ENCODE measurements at regions not wholly inside any gene's neighbourhood (a gene's known extent, or its start where the extent isn't known, plus 50 kb on each side); places are given as distances from the start of the nearest gene placed in this dataset.

DNA sequence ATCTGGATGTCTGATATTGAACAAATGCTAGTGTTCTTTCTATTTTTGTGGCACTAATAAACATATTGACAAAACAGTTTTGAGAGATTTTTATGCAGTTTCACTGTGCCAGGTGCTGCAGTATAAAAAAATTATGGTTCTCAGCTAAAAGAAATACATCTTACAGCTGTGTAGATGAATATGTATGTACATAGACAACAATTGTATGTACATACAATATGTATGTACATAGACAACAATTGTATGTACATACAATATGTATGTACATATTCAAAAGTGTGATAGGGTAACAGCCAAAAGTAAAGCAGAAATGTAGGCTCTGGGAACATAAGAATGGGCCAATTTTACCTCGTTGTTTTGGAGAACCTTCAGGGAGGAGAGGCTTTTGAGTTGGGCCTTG is 390.0 kb upstream of the RPS6KA3 start (continued):
- TF ChIP-seq, protein P1, sequence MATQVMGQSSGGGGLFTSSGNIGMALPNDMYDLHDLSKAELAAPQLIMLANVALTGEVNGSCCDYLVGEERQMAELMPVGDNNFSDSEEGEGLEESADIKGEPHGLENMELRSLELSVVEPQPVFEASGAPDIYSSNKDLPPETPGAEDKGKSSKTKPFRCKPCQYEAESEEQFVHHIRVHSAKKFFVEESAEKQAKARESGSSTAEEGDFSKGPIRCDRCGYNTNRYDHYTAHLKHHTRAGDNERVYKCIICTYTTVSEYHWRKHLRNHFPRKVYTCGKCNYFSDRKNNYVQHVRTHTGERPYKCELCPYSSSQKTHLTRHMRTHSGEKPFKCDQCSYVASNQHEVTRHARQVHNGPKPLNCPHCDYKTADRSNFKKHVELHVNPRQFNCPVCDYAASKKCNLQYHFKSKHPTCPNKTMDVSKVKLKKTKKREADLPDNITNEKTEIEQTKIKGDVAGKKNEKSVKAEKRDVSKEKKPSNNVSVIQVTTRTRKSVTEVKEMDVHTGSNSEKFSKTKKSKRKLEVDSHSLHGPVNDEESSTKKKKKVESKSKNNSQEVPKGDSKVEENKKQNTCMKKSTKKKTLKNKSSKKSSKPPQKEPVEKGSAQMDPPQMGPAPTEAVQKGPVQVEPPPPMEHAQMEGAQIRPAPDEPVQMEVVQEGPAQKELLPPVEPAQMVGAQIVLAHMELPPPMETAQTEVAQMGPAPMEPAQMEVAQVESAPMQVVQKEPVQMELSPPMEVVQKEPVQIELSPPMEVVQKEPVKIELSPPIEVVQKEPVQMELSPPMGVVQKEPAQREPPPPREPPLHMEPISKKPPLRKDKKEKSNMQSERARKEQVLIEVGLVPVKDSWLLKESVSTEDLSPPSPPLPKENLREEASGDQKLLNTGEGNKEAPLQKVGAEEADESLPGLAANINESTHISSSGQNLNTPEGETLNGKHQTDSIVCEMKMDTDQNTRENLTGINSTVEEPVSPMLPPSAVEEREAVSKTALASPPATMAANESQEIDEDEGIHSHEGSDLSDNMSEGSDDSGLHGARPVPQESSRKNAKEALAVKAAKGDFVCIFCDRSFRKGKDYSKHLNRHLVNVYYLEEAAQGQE (IDR thresholded peaks at IDR 0.05; ENCODE audit: low read depth), result no peak
- TF ChIP-seq SRF (IDR thresholded peaks at IDR 0.05; ENCODE audit: low read depth), result no peak
- no peak for TF ChIP-seq CEBPB (IDR thresholded peaks at IDR 0.05; ENCODE audit: low read depth)
- TF ChIP-seq POLR2AphosphoS5 (IDR thresholded peaks at IDR 0.05; ENCODE audit: low read depth, low read length), result no peak
- TF ChIP-seq ZNF274 (IDR thresholded peaks at IDR 0.05; ENCODE audit: low read depth, low read length), result no peak
- TF ChIP-seq, protein P2, sequence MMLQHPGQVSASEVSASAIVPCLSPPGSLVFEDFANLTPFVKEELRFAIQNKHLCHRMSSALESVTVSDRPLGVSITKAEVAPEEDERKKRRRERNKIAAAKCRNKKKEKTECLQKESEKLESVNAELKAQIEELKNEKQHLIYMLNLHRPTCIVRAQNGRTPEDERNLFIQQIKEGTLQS (IDR thresholded peaks at IDR 0.05), result no peak

- Histone ChIP-seq H3K27me3 (ENCODE audit: insufficient read depth, low read length) (no peaks in the 10 kb centered on the region), H3K9me2 (ENCODE audit: insufficient read depth) (no peaks in the 10 kb centered on the region), H4K20me1 (ENCODE audit: insufficient read depth) (no peaks in the 10 kb centered on the region), H3K4me2 (ENCODE audit: low read length) (no peak overlapping the region), H3K27ac (ENCODE audit: low read depth, low read length) (no peak overlapping the region), H3K4me3 (replicated peaks in 1 of 2; ENCODE audit: low read depth in 1 of 2, low read length in 2 of 2) (no peak overlapping the region), H3K9me3 (ENCODE audit: control insufficient read depth in 1 of 2, insufficient read depth in 1 of 2, low read depth in 1 of 2, low read length in 2 of 2) (no peaks in the 10 kb centered on the region), H3K9ac (ENCODE audit: low read length) (no peak overlapping the region), H3K79me2 (ENCODE audit: insufficient read depth, low read length) (no peaks in the 10 kb centered on the region), H3K36me3 (ENCODE audit: control insufficient read depth in 1 of 2, insufficient read depth in 2 of 2, low read length in 2 of 2) (no peaks in the 10 kb centered on the region), H2AFZ (ENCODE audit: low read depth, low read length, poor library complexity, severe bottlenecking) (no peak overlapping the region), H3K4me1 (ENCODE audit: control insufficient read depth in 1 of 2, insufficient read depth in 2 of 2, low read length in 2 of 2) (no peaks in the 10 kb centered on the region)
- POLR2A ChIA-PET, result no interaction called here
- RAD21 ChIA-PET (ENCODE audit: low non-redundant PET in 1 of 2, low total read pairs in 2 of 2, uncharacterized antibody in 2 of 2, unreplicated experiment in 2 of 2), result no interaction called here
- intact Hi-C loops (cut with micrococcal nuclease), result no loop called here
- CTCF ChIA-PET, result no interaction called here
- no peak for DNase-seq (ENCODE audit: low read depth, low spot score)
- no TSS peak for BruUV-seq (replicated peaks)
- ATAC-seq, result no peak
- TF ChIP-seq ZNF274 (IDR thresholded peaks at IDR 0.05; ENCODE audit: low read depth, low read length) (no peak), YY1 (IDR thresholded peaks at IDR 0.05; ENCODE audit: extremely low read depth, insufficient replicate concordance, low read depth, low read length) (no peak), POLR2A (IDR thresholded peaks at IDR 0.05; ENCODE audit: borderline replicate concordance, extremely low read depth, insufficient read depth, insufficient read length) (no peak), ZBTB33 (IDR thresholded peaks at IDR 0.05; ENCODE audit: extremely low read depth, insufficient replicate concordance, low read length) (no peak), RAD21 (IDR thresholded peaks at IDR 0.05; ENCODE audit: low read depth) (no peak), EZH2phosphoT487 (IDR thresholded peaks at IDR 0.05; ENCODE audit: borderline replicate concordance) (no peak), EZH2 (IDR thresholded peaks at IDR 0.05) (no peak), CEBPB (IDR thresholded peaks at IDR 0.05; ENCODE audit: low read depth) (no peak), MAX (IDR thresholded peaks at IDR 0.05) (no peak), SRF (IDR thresholded peaks at IDR 0.05; ENCODE audit: low read depth) (no peak), ELF1 (IDR thresholded peaks at IDR 0.05; ENCODE audit: borderline replicate concordance, low read depth) (no peak)
- TF ChIP-seq, protein P2 (IDR thresholded peaks at IDR 0.05), result no peak
- TF ChIP-seq, protein P3, sequence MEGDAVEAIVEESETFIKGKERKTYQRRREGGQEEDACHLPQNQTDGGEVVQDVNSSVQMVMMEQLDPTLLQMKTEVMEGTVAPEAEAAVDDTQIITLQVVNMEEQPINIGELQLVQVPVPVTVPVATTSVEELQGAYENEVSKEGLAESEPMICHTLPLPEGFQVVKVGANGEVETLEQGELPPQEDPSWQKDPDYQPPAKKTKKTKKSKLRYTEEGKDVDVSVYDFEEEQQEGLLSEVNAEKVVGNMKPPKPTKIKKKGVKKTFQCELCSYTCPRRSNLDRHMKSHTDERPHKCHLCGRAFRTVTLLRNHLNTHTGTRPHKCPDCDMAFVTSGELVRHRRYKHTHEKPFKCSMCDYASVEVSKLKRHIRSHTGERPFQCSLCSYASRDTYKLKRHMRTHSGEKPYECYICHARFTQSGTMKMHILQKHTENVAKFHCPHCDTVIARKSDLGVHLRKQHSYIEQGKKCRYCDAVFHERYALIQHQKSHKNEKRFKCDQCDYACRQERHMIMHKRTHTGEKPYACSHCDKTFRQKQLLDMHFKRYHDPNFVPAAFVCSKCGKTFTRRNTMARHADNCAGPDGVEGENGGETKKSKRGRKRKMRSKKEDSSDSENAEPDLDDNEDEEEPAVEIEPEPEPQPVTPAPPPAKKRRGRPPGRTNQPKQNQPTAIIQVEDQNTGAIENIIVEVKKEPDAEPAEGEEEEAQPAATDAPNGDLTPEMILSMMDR (IDR thresholded peaks at IDR 0.05 in 2 of 3, conservative IDR thresholded peaks at IDR 0.05 in 1 of 3; ENCODE audit: borderline replicate concordance in 1 of 3, insufficient read depth in 1 of 3, low read depth in 2 of 3, low read length in 2 of 3), result no peak
These were observed 387.9 kb upstream of the RPS6KA3 start for GRCh38 chrX:20654596-20655106.
